ENCODE measurements at regions not wholly inside any gene's neighbourhood (a gene's known extent, or its start where the extent isn't known, plus 50 kb on each side); places are given as distances from the start of the nearest gene placed in this dataset.

- no peak overlapping the region for H3K27ac ChIP-seq
- H3K9me3 ChIP-seq = no peaks in the 10 kb centered on the region
- H3K4me3 ChIP-seq = no peak overlapping the region
- no peak for DNase-seq
- H3K36me3 ChIP-seq = no peaks in the 10 kb centered on the region
- no peaks in the 10 kb centered on the region for H3K27me3 ChIP-seq
- 75 to 94% methylated on average over 2 of the region's 2 CpGs for WGBS, 2 donors (ENCODE audit: low coverage in 1 of 2)
- in situ Hi-C loops (cut with MboI; ENCODE audit: low pct_ligation_motif_present in 1 of 4, low pct_unique_long_range_greater_than_20kb in 1 of 4, low sequenced_read_pairs in 3 of 4) = no loop called here
- intact Hi-C loops (cut with DNase I; ENCODE audit: low total_unique reads) = no loop called here
- TF ChIP-seq POLR2AphosphoS5 (IDR thresholded peaks at IDR 0.05) (no peak), CTCF (IDR thresholded peaks at IDR 0.05) (no peak), POLR2A (IDR thresholded peaks at IDR 0.05) (no peak), EP300 (IDR thresholded peaks at IDR 0.05; ENCODE audit: low read depth) (no peak)
- no peaks in the 10 kb centered on the region for H3K4me1 ChIP-seq
Measured at GRCh38 chr2:138110453-138111083, 146.3 kb downstream of the HNMT start.

- no peak overlapping the region for H3K27ac ChIP-seq
- intact Hi-C loops (cut with DNase I; ENCODE audit: low total_unique reads) (no loop called here), in situ Hi-C loops (cut with MboI; ENCODE audit: low pct_ligation_motif_present in 1 of 4, low pct_unique_long_range_greater_than_20kb in 1 of 4, low sequenced_read_pairs in 3 of 4) (no loop called here)
- no peaks in the 10 kb centered on the region for H3K9me3 ChIP-seq
- H3K4me3 ChIP-seq = no peak overlapping the region
- no peaks in the 10 kb centered on the region for H3K27me3 ChIP-seq
- no peaks in the 10 kb centered on the region for H3K36me3 ChIP-seq
- TF ChIP-seq POLR2AphosphoS5 (IDR thresholded peaks at IDR 0.05) = no peak
- no peak for TF ChIP-seq EP300 (IDR thresholded peaks at IDR 0.05; ENCODE audit: low read depth)
- no peak for TF ChIP-seq CTCF (IDR thresholded peaks at IDR 0.05)
- TF ChIP-seq POLR2A (IDR thresholded peaks at IDR 0.05) = no peak
- no peak for DNase-seq
- 75 to 84% methylated on average over 1 of the region's 1 CpG for WGBS, 2 donors (ENCODE audit: low coverage in 1 of 2)
- H3K4me1 ChIP-seq = no peaks in the 10 kb centered on the region
Measured at GRCh38 chr2:138112536-138112935, 148.3 kb downstream of the HNMT start.

GRCh38 chr2:138113871-138114525 lies 149.7 kb downstream of the HNMT start:
- no peaks in the 10 kb centered on the region for H3K27me3 ChIP-seq
- TF ChIP-seq CTCF (IDR thresholded peaks at IDR 0.05) = no peak
- TF ChIP-seq EP300 (IDR thresholded peaks at IDR 0.05; ENCODE audit: low read depth) = no peak
- no peak for TF ChIP-seq POLR2A (IDR thresholded peaks at IDR 0.05)
- no peak for TF ChIP-seq POLR2AphosphoS5 (IDR thresholded peaks at IDR 0.05)
- no peaks in the 10 kb centered on the region for H3K36me3 ChIP-seq
- in situ Hi-C loops (cut with MboI; ENCODE audit: low pct_ligation_motif_present in 1 of 4, low pct_unique_long_range_greater_than_20kb in 1 of 4, low sequenced_read_pairs in 3 of 4) = no loop called here
- H3K27ac ChIP-seq = no peak overlapping the region
- no peak overlapping the region for H3K4me3 ChIP-seq
- WGBS, 2 donors (ENCODE audit: low coverage in 1 of 2) = 91 to 97% methylated on average over 4 of the region's 4 CpGs
- H3K9me3 ChIP-seq = no peaks in the 10 kb centered on the region
- no peak for DNase-seq
- intact Hi-C loops (cut with DNase I; ENCODE audit: low total_unique reads) = no loop called here
- H3K4me1 ChIP-seq = no peaks in the 10 kb centered on the region

GRCh38 chr2:138115666-138116065 lies 151.4 kb downstream of the HNMT start:
- intact Hi-C loops (cut with DNase I; ENCODE audit: low total_unique reads) (no loop called here), in situ Hi-C loops (cut with MboI; ENCODE audit: low pct_ligation_motif_present in 1 of 4, low pct_unique_long_range_greater_than_20kb in 1 of 4, low sequenced_read_pairs in 3 of 4) (no loop called here)
- Histone ChIP-seq H3K27ac (no peak overlapping the region), H3K9me3 (no peaks in the 10 kb centered on the region), H3K36me3 (no peaks in the 10 kb centered on the region), H3K4me1 (peaks cover 0 to 4% (median 0%) of the 10 kb centered on the region in 4 donors), H3K27me3 (no peaks in the 10 kb centered on the region), H3K4me3 (no peak overlapping the region)
- TF ChIP-seq POLR2A (IDR thresholded peaks at IDR 0.05) = no peak
- TF ChIP-seq EP300 (IDR thresholded peaks at IDR 0.05; ENCODE audit: low read depth) = no peak
- TF ChIP-seq POLR2AphosphoS5 (IDR thresholded peaks at IDR 0.05) = no peak
- no peak for TF ChIP-seq CTCF (IDR thresholded peaks at IDR 0.05)
- DNase-seq = no peak

Data from transverse colon (tissue), 4 donors.